ENCODE measurements at regions not wholly inside any gene's neighbourhood (a gene's known extent, or its start where the extent isn't known, plus 50 kb on each side); places are given as distances from the start of the nearest gene placed in this dataset.

DNA sequence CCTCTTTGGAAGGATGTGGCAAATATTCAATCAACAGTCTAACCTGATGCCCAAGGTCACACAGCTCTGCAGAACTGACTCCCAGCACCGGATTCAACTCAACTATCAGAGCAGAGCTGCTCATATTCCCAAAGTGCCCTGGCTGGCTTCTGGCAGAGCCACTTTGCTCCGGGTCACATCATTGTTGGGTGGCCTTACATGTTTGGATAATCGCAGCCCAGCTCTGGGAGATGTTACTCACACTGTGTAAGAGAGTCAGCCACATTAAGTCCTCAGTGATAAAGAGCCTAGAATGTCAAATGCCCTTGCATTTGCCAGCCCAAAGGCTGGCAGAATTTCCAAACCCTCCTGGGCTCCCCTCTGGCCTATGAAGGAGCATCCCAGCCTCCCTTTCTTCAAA lies 79.8 kb upstream of the PDE1C start:
- no peak for DNase-seq
- TF ChIP-seq, protein P1, sequence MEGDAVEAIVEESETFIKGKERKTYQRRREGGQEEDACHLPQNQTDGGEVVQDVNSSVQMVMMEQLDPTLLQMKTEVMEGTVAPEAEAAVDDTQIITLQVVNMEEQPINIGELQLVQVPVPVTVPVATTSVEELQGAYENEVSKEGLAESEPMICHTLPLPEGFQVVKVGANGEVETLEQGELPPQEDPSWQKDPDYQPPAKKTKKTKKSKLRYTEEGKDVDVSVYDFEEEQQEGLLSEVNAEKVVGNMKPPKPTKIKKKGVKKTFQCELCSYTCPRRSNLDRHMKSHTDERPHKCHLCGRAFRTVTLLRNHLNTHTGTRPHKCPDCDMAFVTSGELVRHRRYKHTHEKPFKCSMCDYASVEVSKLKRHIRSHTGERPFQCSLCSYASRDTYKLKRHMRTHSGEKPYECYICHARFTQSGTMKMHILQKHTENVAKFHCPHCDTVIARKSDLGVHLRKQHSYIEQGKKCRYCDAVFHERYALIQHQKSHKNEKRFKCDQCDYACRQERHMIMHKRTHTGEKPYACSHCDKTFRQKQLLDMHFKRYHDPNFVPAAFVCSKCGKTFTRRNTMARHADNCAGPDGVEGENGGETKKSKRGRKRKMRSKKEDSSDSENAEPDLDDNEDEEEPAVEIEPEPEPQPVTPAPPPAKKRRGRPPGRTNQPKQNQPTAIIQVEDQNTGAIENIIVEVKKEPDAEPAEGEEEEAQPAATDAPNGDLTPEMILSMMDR (IDR thresholded peaks at IDR 0.05; ENCODE audit: unreplicated experiment): no peak
- H3K4me3 Mint-ChIP-seq (ENCODE audit: low read depth, unreplicated experiment): no peak overlapping the region
- H3K4me1 Mint-ChIP-seq (ENCODE audit: low read depth, unreplicated experiment): peaks cover 7% of the 10 kb centered on the region
- no peaks in the 10 kb centered on the region for H3K9me3 Mint-ChIP-seq (ENCODE audit: low read depth, unreplicated experiment)
- no TSS peak for BruUV-seq (replicated peaks)
- H3K36me3 Mint-ChIP-seq (ENCODE audit: insufficient read depth, unreplicated experiment): no peaks in the 10 kb centered on the region
- CTCF ChIA-PET: interaction anchor here (1.1 kb wide), 1 partner anchor 13 kb away, joined by 3 read pairs; no protein-coding TSS in a partner anchor
- no peak overlapping the region for H3K27ac Mint-ChIP-seq (ENCODE audit: unreplicated experiment)
- no peaks in the 10 kb centered on the region for H3K27me3 Mint-ChIP-seq (ENCODE audit: unreplicated experiment)
- intact Hi-C loops (cut with micrococcal nuclease; ENCODE audit: unreplicated experiment): no loop called here

DNA sequence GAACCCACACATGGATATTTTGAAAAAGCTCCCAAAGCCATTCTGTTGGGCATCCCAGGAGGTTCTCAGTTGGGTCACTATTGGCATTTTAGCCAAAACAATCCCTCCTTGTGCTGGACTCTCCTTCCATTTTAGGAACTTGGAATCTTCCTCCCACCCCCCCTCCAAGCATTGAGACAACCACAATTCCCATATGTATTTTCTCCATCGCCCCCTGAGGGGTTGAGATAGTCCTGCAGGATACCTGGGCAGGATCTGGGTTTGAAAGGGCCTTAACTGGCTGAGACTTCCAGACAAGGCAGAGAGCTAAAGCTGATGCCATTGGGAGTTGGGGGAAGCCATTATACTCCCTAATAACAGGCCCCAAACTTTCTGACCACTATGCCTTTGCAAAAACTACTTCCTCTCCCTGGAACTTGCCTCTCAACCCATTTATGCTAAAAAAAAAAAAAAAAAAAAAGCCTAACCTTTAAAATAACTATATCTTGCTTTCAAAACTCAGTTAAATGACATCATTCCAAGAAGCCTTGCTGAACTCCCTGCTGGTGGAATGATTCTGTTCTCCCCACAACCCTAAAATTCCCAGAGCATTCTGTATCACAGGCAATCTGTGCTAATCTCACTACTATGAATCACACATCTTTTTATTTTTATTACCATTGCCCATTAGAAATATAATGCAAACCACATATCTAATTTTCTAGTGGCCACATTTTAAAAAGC lies 77.5 kb upstream of the PDE1C start:
- H3K4me1 Mint-ChIP-seq (ENCODE audit: low read depth, unreplicated experiment): no peaks in the 10 kb centered on the region
- no peaks in the 10 kb centered on the region for H3K36me3 Mint-ChIP-seq (ENCODE audit: insufficient read depth, unreplicated experiment)
- no peaks in the 10 kb centered on the region for H3K9me3 Mint-ChIP-seq (ENCODE audit: low read depth, unreplicated experiment)
- H3K4me3 Mint-ChIP-seq (ENCODE audit: low read depth, unreplicated experiment): no peak overlapping the region
- TF ChIP-seq, protein P1 (IDR thresholded peaks at IDR 0.05; ENCODE audit: unreplicated experiment): no peak
- BruUV-seq (replicated peaks): no TSS peak
- intact Hi-C loops (cut with micrococcal nuclease; ENCODE audit: unreplicated experiment): no loop called here
- no peak overlapping the region for H3K27ac Mint-ChIP-seq (ENCODE audit: unreplicated experiment)
- no peak for DNase-seq
- no peaks in the 10 kb centered on the region for H3K27me3 Mint-ChIP-seq (ENCODE audit: unreplicated experiment)
- CTCF ChIA-PET: interaction anchor here (0.6 to 0.7 kb wide), 2 partner anchors 372 to 418 kb away, joined by 3 read pairs; no protein-coding TSS in a partner anchor

DNA sequence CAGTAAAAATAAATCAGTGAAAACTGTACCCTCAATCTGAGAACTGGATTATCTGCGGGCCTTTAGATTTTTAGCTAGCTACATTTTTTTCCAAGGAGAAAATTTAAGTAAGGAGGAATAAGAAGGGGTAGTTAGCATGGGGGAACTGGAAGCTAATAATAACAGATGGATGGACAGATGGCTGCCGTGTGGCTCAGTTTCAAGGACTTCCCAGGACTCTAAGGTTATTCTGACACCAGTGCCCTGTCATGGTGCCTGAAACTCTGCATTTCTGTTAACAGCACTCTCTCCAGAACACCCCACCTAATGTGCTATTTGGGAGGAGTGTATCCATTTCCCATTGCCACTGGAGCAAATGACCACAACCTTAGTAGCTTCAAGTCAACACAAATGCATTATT lies 75.7 kb upstream of the PDE1C start:
- Mint-ChIP-seq H3K4me3 (ENCODE audit: low read depth, unreplicated experiment) (no peak overlapping the region), H3K4me1 (ENCODE audit: low read depth, unreplicated experiment) (no peaks in the 10 kb centered on the region), H3K27me3 (ENCODE audit: unreplicated experiment) (no peaks in the 10 kb centered on the region), H3K9me3 (ENCODE audit: low read depth, unreplicated experiment) (no peaks in the 10 kb centered on the region), H3K27ac (ENCODE audit: unreplicated experiment) (no peak overlapping the region), H3K36me3 (ENCODE audit: insufficient read depth, unreplicated experiment) (no peaks in the 10 kb centered on the region)
- intact Hi-C loops (cut with micrococcal nuclease; ENCODE audit: unreplicated experiment): no loop called here
- CTCF ChIA-PET: no interaction called here
- DNase-seq: no peak
- TF ChIP-seq, protein P1 (IDR thresholded peaks at IDR 0.05; ENCODE audit: unreplicated experiment): no peak
- no TSS peak for BruUV-seq (replicated peaks)

DNA sequence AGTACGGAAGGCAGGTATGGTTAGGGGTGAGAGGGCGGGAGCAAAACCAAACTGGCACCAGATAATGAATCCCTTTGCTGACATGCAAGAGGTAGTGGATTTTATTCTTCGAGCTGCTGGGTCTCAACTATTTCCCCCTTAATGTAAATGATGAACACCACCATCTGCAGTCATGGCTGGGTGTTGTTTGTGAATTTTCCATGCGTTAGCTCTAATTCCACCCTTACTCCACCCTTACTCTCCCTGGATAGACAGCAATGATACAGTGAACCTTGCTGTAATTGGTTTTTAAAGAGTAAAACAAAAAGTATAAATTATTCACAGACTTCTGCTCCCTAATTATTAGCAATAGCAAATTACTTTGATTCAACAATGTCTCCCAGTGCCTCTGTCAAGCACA lies 74.5 kb upstream of the PDE1C start:
- no peaks in the 10 kb centered on the region for H3K4me1 Mint-ChIP-seq (ENCODE audit: low read depth, unreplicated experiment)
- no peaks in the 10 kb centered on the region for H3K27me3 Mint-ChIP-seq (ENCODE audit: unreplicated experiment)
- no peak overlapping the region for H3K4me3 Mint-ChIP-seq (ENCODE audit: low read depth, unreplicated experiment)
- H3K27ac Mint-ChIP-seq (ENCODE audit: unreplicated experiment): no peak overlapping the region
- no peaks in the 10 kb centered on the region for H3K9me3 Mint-ChIP-seq (ENCODE audit: low read depth, unreplicated experiment)
- no peaks in the 10 kb centered on the region for H3K36me3 Mint-ChIP-seq (ENCODE audit: insufficient read depth, unreplicated experiment)
- TF ChIP-seq, protein P1 (IDR thresholded peaks at IDR 0.05; ENCODE audit: unreplicated experiment): no peak
- CTCF ChIA-PET: interaction anchor here (2.1 kb wide), 1 partner anchor 58 kb away, joined by 4 read pairs; no protein-coding TSS in a partner anchor
- DNase-seq: no peak
- intact Hi-C loops (cut with micrococcal nuclease; ENCODE audit: unreplicated experiment): no loop called here
- no TSS peak for BruUV-seq (replicated peaks)
